ENCODE measurements at regions not wholly inside any gene's neighbourhood (a gene's known extent, or its start where the extent isn't known, plus 50 kb on each side); places are given as distances from the start of the nearest gene placed in this dataset.

- TF ChIP-seq CTCF (IDR thresholded peaks at IDR 0.05; ENCODE audit: low read depth, low read length, poor library complexity, severe bottlenecking) (no peak), EZH2phosphoT487 (IDR thresholded peaks at IDR 0.05; ENCODE audit: borderline replicate concordance, low read length) (no peak)
Observed at GRCh38 chr3:94967196-94967595, 904.3 kb downstream of the NSUN3 start.

All from DOHH2 (cell line).